Activated CD8-positive, alpha-beta memory T cell treated with anti-CD3 and anti-CD28 coated beads, Interleukin-2, amount 10 ng/mL, durations not matched to agents 7 days and 5 days (primary cell): ENCODE measurements at regions not wholly inside any gene's neighbourhood (a gene's known extent, or its start where the extent isn't known, plus 50 kb on each side); places are given as distances from the start of the nearest gene placed in this dataset.
"Not testable (repeated sequence)": the region's sequence is repeated elsewhere in the genome, so short reads cannot be mapped to it uniquely, and the experiment has no call there.

Source experiments
- ATAC-seq: fragments of 150-1000 bp; cut with Tn5 transposase; one replicate; pipeline ENCODE4 v1.10.0; 2021; ENCODE audit warnings: moderate library complexity
- CTCF ChIA-PET: fragments of 350-600 bp; sonication (Branson Sonifier 250); formaldehyde crosslinking; loops from one replicate; lab custom pipeline; 2021; ENCODE audit warnings: antibody characterized with exemption; lab: Charles Lee
- DNase-seq: peaks from one replicate; pipeline ENCODE4 v3.0.0-alpha.2; 2020
- H3K27ac Mint-ChIP-seq: one replicate; pipeline ENCODE4 v1.8.0; 2021; ENCODE audit warnings: mild to moderate bottlenecking, mixed read lengths
- H3K27me3 Mint-ChIP-seq: one replicate; pipeline ENCODE4 v1.8.0; 2021; ENCODE audit warnings: mixed read lengths
- H3K36me3 Mint-ChIP-seq: one replicate; pipeline ENCODE4 v1.8.0; 2021; ENCODE audit warnings: mild to moderate bottlenecking, mixed read lengths
- H3K4me1 Mint-ChIP-seq: one replicate; pipeline ENCODE4 v1.8.0; 2021; ENCODE audit warnings: mixed read lengths
- H3K4me3 Mint-ChIP-seq: one replicate; pipeline ENCODE4 v1.8.0; 2021; ENCODE audit warnings: mild to moderate bottlenecking, moderate library complexity, mixed read lengths
- H3K9me3 Mint-ChIP-seq: one replicate; pipeline ENCODE4 v1.8.0; 2022; ENCODE audit warnings: low read depth, mixed read lengths

DNA sequence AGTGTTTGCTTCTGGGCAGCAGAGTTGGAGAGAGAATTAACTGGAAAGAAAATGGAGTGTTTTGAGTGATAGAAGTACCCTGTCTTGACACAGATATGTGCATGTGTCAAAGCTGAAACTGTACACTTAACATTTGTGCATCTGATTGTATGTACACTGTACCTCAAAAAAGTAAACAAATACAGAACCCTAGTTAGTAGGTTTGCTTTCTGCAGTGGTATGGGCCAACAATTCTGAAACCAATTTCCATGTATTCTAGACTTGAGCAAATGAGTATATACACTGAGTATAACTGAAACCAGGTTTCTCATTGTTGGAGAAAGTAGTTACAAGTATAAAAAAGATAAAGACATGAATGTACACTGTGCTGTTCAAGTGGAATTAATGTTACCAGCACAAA lies 52.4 kb downstream of the ELAPOR2 start:
- peaks cover 7% of the 10 kb centered on the region for H3K27me3 Mint-ChIP-seq
- H3K27ac Mint-ChIP-seq: no peak overlapping the region
- H3K9me3 Mint-ChIP-seq: no peaks in the 10 kb centered on the region
- peaks cover 3% of the 10 kb centered on the region for H3K4me1 Mint-ChIP-seq
- H3K4me3 Mint-ChIP-seq: no peak overlapping the region
- DNase-seq (no peak), ATAC-seq (peak; percentile 20)
- no peaks in the 10 kb centered on the region for H3K36me3 Mint-ChIP-seq
- CTCF ChIA-PET: no interaction called here

DNA sequence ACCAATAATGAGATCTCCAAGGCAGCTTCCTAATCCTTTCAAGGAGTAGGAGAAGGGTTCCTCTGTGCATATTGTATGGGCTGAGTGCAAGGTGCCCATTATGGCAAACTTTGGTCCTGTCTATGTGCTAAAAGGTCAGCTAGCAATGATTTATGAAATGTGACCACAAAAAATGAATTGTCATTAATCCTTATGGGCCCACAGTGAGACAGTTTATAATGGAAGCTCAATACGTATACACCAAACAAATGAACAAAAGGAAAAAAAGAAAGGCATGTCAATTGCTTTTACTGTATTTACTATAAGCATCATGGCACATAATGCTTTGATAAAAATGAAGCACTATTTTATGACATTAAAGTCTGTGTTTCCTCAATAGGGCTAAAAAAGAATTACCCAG lies 54.5 kb downstream of the ELAPOR2 start:
- CTCF ChIA-PET: no interaction called here
- Mint-ChIP-seq H3K27me3 (peaks cover 9% of the 10 kb centered on the region), H3K36me3 (no peaks in the 10 kb centered on the region), H3K4me1 (peaks cover 3% of the 10 kb centered on the region), H3K4me3 (no peak overlapping the region), H3K9me3 (no peaks in the 10 kb centered on the region), H3K27ac (no peak overlapping the region)
- DNase-seq (no peak), ATAC-seq (no peak)

DNA sequence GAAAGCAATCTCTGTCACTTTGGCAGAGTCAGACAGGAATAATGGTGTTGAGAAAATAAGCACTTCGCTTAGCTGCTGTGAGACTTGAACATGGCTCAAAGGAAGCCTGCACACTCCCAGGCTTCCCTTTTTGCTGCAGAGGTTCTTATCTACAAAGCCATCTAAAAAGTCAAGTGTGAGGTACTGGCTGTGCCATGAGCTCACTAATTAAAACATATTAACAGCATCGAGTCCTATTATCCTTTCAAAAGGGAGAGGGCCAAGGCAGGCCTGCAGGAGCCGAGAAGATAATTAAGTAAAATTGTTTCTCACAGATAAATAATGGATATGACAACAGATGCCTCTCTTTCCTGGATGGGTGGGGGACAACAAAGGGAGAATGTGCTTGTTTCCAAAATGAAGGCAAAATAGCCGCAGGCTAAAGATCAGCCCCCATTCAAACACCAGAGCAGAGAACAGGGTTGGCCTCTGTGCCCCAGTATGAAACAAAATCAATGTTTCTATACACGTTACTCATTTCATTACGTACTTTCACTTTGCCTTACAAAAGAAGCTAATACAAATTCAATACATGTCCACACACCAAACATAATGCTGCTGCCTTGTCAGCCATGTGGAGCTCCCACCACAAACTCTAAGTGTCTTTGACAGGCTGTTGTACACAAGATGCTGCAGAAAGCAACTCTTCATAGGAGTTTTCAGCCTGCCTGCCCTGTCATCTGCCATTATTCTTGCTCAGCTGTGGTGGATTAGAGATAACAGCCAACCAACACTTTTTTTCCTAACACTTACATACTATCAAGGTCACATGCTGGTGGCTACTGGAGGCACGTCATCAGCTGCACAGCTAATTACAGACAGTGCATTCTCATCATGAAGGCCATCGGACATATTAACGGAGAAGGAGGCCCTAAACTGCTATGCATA lies 55.3 kb downstream of the ELAPOR2 start:
- peaks cover 3% of the 10 kb centered on the region for H3K4me1 Mint-ChIP-seq
- no peak overlapping the region for H3K27ac Mint-ChIP-seq
- CTCF ChIA-PET: no interaction called here
- no peaks in the 10 kb centered on the region for H3K9me3 Mint-ChIP-seq
- DNase-seq: no peak
- no peak for ATAC-seq
- no peaks in the 10 kb centered on the region for H3K36me3 Mint-ChIP-seq
- H3K4me3 Mint-ChIP-seq: no peak overlapping the region
- peaks cover 8% of the 10 kb centered on the region for H3K27me3 Mint-ChIP-seq

DNA sequence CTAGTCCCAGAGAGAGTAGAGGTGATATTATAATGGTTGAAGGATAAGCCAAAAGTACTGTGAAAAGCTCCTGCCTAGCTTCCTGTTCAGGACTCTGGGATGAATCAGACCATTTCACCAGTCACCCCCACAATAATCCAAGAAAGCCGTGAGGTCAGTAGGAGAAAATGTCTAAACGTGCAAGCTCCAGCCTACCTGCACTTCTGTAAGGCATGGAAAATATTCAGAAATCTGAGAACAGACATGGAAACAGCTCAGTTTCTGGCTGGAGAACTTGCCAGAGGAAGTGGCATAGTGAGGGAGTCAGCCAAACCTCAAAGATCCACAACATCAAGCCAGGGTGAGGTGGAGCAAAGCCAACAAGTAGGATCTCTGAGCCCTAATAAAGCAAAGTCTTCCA lies 58.2 kb downstream of the ELAPOR2 start:
- ATAC-seq (no peak), DNase-seq (no peak)
- H3K36me3 Mint-ChIP-seq: no peaks in the 10 kb centered on the region
- CTCF ChIA-PET: interaction anchor here (1.0 to 1.2 kb wide), 2 partner anchors 37 to 147 kb away, joined by 3 read pairs; no protein-coding TSS in a partner anchor
- no peak overlapping the region for H3K27ac Mint-ChIP-seq
- H3K27me3 Mint-ChIP-seq: peaks cover 5% of the 10 kb centered on the region
- peaks cover 3% of the 10 kb centered on the region for H3K4me1 Mint-ChIP-seq
- H3K4me3 Mint-ChIP-seq: no peak overlapping the region
- H3K9me3 Mint-ChIP-seq: no peaks in the 10 kb centered on the region

DNA sequence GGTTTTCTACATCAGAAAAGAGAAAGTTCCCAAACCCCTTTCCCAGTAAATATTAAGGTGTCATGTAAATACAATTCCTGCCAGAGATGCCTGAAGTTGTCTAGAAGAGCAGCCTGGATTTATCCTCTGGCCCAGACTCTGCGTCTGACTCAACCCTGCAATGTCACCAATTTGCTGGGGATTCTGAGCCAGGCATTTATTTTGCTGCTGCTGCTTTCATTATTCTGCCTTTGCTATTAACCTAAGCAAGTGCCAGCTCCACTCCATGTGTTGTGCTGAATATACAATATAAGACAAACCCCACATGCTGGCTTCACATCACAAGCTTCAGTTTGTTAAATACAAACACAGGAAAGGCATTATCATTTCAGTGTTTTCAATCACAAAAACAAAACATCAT lies 59.1 kb downstream of the ELAPOR2 start:
- no peak for DNase-seq
- no peak for ATAC-seq
- no peaks in the 10 kb centered on the region for H3K36me3 Mint-ChIP-seq
- CTCF ChIA-PET: interaction anchor here (1.0 to 1.2 kb wide), 2 partner anchors 37 to 148 kb away, joined by 3 read pairs; no protein-coding TSS in a partner anchor
- H3K9me3 Mint-ChIP-seq: no peaks in the 10 kb centered on the region
- H3K4me3 Mint-ChIP-seq: no peak overlapping the region
- H3K4me1 Mint-ChIP-seq: peaks cover 3% of the 10 kb centered on the region
- no peak overlapping the region for H3K27ac Mint-ChIP-seq
- H3K27me3 Mint-ChIP-seq: peaks cover 10% of the 10 kb centered on the region

DNA sequence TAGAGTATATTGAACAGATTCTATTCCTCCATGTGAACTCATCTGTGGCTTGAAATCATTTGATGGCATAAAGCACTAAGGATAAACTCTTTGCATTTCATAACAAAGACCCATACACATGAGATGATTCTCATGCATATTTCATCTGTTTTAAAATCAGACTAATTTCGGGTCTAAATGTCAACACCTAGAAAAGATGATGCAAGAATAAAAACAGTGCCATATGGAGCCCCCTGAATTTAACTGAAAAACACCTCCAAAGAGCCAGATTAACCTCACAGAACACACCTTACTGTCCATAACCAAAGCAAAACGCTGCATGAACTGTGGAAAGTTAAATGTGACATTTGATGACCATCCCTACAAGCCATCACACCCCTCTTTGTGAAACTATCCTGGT lies 59.7 kb downstream of the ELAPOR2 start:
- peaks cover 3% of the 10 kb centered on the region for H3K4me1 Mint-ChIP-seq
- no peak overlapping the region for H3K27ac Mint-ChIP-seq
- H3K27me3 Mint-ChIP-seq: peaks cover 10% of the 10 kb centered on the region
- no peaks in the 10 kb centered on the region for H3K36me3 Mint-ChIP-seq
- no peaks in the 10 kb centered on the region for H3K9me3 Mint-ChIP-seq
- CTCF ChIA-PET: no interaction called here
- ATAC-seq (no peak), DNase-seq (no peak)
- H3K4me3 Mint-ChIP-seq: no peak overlapping the region

DNA sequence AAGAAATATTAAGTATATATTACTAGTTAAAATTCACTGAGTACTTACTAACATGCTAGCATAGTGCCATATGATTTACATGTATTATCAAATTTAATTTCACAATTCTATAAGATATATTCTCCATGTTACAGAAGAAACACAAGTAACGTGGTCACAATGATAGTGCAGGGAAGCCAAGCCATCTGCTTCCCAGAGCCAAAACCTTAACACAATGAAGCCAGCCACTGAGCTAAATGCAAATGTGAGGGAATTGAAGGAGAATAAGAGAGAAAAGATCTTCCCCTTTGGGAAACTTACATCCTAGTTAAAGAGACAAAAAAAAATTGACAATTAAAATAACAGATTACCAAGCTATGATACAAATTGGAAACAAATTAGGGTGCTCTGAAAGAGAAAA lies 63.6 kb downstream of the ELAPOR2 start:
- Mint-ChIP-seq H3K27ac (no peak overlapping the region), H3K4me3 (no peak overlapping the region), H3K9me3 (no peaks in the 10 kb centered on the region), H3K4me1 (no peaks in the 10 kb centered on the region), H3K27me3 (peaks cover 10% of the 10 kb centered on the region), H3K36me3 (no peaks in the 10 kb centered on the region)
- ATAC-seq: no peak
- no peak for DNase-seq
- CTCF ChIA-PET: no interaction called here

DNA sequence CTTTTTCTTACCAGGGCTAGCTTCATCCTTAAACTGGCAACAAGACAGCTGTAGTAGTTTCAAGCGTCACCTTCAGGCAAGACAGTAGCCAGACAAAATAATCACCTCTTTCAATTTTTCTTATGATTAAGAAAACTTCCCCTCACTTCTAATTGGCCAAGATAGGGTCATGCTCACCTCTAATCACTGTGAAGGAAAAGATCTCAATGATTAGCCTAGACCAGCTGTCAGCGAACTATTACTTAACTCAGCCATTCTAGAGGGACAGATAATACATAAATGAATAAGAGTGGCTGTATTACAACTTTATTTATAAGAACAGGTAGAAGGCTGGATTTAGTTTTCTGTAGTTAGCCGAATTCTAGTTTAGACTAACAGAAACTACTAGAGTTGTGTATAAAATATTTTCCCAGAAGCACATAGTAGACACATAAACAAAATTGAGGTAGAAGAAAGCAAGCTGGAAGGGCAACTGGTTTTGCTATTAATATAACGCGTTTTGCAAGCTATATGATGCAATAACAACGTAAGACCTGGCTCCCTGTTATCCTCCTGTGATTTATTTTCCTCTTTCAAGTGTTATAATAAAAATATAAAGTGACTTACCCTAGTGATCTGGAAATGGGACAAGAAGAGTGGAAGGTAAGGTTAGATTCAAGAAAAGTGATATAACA lies 64.3 kb downstream of the ELAPOR2 start:
- Mint-ChIP-seq H3K4me3 (no peak overlapping the region), H3K9me3 (no peaks in the 10 kb centered on the region), H3K27me3 (peaks cover 10% of the 10 kb centered on the region), H3K4me1 (no peaks in the 10 kb centered on the region), H3K27ac (no peak overlapping the region), H3K36me3 (no peaks in the 10 kb centered on the region)
- ATAC-seq: no peak
- no peak for DNase-seq
- CTCF ChIA-PET: no interaction called here

DNA sequence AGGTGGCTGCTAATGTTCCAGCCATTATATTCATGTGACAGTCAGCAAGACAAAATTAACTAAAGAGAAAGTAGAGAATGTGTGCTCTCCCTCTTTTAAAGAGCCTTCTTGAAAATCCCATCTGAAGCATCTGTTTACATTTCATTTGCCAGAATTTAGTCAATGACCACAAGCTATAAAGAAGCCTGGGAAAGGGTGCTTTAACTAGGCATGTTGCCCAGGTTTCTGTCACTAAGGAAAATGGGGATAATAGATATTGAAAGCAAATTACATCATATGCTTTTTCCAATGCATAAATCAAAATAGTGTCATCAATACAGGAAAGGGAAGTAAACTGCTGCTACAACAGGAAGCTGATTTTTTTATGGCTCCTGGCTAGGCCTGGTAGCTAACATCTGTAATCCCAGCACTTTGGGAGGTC lies 67.7 kb downstream of the ELAPOR2 start:
- CTCF ChIA-PET: no interaction called here
- peaks cover 6% of the 10 kb centered on the region for H3K27me3 Mint-ChIP-seq
- H3K27ac Mint-ChIP-seq: no peak overlapping the region
- peaks cover 7% of the 10 kb centered on the region for H3K9me3 Mint-ChIP-seq
- DNase-seq (no peak), ATAC-seq (no peak)
- no peaks in the 10 kb centered on the region for H3K4me1 Mint-ChIP-seq
- H3K36me3 Mint-ChIP-seq: no peaks in the 10 kb centered on the region
- no peak overlapping the region for H3K4me3 Mint-ChIP-seq

DNA sequence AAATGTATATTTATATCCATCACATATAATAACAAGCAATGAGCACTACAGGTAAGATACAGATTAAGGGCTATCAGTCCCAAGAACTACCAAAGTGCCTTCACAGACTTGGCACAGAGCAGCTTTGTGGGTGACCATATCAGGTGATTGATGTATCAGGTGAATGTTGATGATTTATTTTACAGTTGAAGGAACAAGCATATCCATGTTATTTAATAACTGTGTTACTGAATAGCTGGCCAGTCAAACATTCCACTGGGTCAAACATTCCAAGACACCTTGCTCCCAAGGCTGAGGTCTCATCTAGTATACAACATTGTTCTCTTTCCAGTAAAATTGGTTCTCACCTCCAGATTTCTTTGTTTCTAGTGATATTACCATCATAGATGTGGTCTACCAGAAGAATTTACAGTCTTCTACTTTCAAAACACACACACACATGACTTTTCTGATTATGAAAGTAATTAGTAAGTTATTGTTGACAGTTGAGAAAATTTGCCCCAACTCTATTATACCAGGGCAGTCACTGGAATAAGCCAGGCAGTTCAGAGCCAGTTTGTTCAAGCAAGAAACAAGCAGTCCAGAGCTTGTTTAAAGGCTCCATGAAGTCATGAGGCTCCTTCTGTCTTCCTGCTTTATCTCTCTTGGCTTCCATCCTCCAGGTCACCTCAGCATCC lies 68.2 kb downstream of the ELAPOR2 start:
- CTCF ChIA-PET: no interaction called here
- H3K36me3 Mint-ChIP-seq: no peaks in the 10 kb centered on the region
- DNase-seq (no peak), ATAC-seq (no peak)
- H3K4me1 Mint-ChIP-seq: no peaks in the 10 kb centered on the region
- no peak overlapping the region for H3K27ac Mint-ChIP-seq
- peaks cover 5% of the 10 kb centered on the region for H3K27me3 Mint-ChIP-seq
- no peak overlapping the region for H3K4me3 Mint-ChIP-seq
- peaks cover 7% of the 10 kb centered on the region for H3K9me3 Mint-ChIP-seq

DNA sequence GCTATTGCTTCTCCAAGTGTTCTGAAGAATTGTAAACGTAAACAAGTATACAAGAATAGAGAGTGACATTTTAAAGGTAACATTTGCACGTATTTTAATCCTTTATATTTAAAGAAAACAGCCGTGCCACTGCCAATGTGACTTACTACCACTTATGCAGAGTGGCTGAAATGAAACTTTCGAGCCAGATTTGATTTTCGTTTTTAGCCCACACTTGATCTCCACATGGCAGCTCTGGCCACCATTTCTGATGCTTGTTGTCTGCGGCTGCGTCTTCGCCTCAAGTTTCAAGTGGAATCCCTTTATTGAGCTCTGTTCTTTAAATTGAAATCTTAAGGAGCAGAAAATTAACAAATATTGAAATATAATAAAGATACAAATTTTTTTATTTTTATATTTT lies 70.0 kb downstream of the ELAPOR2 start:
- CTCF ChIA-PET: no interaction called here
- Mint-ChIP-seq H3K27me3 (no peaks in the 10 kb centered on the region), H3K27ac (no peak overlapping the region), H3K36me3 (peaks cover 4% of the 10 kb centered on the region), H3K4me1 (no peaks in the 10 kb centered on the region), H3K4me3 (no peak overlapping the region), H3K9me3 (peaks cover 10% of the 10 kb centered on the region)
- no peak for ATAC-seq
- DNase-seq: no peak

DNA sequence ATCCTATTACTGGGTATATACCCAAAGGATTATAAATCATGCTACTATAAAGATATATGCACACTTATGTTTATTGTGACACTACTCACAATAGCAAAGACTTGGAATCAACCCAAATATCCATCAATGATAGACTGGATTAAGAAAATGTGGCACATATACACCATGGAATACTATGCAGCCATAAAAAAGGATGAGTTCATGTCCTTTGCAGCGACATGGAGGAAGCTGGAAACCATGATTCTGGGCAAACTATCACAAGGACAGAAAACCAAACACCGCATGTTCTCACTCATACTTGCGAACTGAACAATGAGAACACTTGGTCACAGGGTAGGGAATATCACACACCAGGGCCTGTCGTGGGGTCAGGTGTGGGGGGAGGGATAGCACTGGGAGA lies 71.6 kb downstream of the ELAPOR2 start:
- H3K4me3 Mint-ChIP-seq, DNase-seq, H3K36me3 Mint-ChIP-seq, H3K27ac Mint-ChIP-seq, H3K4me1 Mint-ChIP-seq, H3K27me3 Mint-ChIP-seq, ATAC-seq, CTCF ChIA-PET, H3K9me3 Mint-ChIP-seq: not testable (repeated sequence)

DNA sequence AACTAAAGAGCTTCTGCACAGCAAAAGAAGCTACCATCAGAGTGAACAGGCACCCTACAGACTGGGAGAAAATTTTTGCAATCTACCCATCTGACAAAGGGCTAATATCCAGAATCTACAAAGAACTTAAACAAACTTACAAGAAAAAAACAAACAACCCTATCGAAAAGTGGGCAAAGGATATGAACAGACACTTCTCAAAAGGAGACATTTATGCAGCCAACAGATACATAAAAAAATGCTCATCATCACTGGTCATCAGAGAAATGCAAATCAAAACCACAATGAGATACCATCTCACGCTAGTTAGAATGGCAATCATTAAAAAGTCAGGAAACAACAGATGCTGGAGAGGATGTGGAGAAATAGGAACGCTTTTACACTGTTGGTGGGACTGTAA lies 72.1 kb downstream of the ELAPOR2 start:
- DNase-seq, CTCF ChIA-PET, ATAC-seq, H3K4me1 Mint-ChIP-seq, H3K36me3 Mint-ChIP-seq, H3K27me3 Mint-ChIP-seq, H3K4me3 Mint-ChIP-seq, H3K9me3 Mint-ChIP-seq, H3K27ac Mint-ChIP-seq: not testable (repeated sequence)
